Kidney epithelial cell (primary cell): ENCODE measurements at regions not wholly inside any gene's neighbourhood (a gene's known extent, or its start where the extent isn't known, plus 50 kb on each side); places are given as distances from the start of the nearest gene placed in this dataset.

ENCODE experiments used
- DNase-seq: peaks from one replicate; pipeline ENCODE4 v3.0.0-alpha.2; 2010; ENCODE audit warnings: low read depth
- H3K27me3 ChIP-seq: 2 replicates; pipeline ENCODE4 v1.6.0; 2011; ENCODE audit warnings: low read length; ENCODE audit not compliant: control insufficient read depth, insufficient read depth
- H3K36me3 ChIP-seq: 2 replicates; pipeline ENCODE4 v1.5.1; 2011; ENCODE audit warnings: low read length; ENCODE audit not compliant: control insufficient read depth, insufficient read depth
- H3K4me3 ChIP-seq: 2 replicates; pipeline ENCODE4 v1.5.1; 2011; ENCODE audit warnings: low read depth, mild to moderate bottlenecking, control low read depth, low read length
- CTCF ChIP-seq: IDR thresholded peaks from 2 replicates; pipeline ENCODE4 v1.5.1; 2011; ENCODE audit warnings: mild to moderate bottlenecking, moderate library complexity, low read length, control low read depth, inconsistent platforms; ENCODE audit not compliant: insufficient read depth, poor library complexity, severe bottlenecking

DNA sequence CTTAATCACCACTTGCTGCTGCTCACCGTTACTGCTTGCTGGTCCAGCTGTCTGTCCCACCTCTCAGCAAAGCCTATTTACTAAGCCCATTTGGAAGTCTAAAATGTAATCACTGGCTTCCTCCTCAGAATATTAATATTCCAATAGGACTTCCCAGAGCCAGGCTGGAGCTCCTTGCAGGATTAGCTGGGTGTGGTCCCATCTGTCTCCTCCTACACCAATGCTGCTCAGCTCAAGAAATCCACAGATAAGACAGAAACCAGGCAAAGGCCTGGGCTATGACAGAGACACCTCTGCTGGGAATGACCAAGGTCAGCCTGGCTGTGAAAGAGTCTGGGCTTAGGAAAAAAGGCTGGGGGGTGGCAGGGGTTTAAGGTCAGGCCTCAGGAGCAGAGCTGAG is 317.8 kb downstream of the BUD13 start:
- TF ChIP-seq CTCF: no peak
- DNase-seq: no peak
- H3K4me3 ChIP-seq: no peak overlapping the region
- peaks cover 4% of the 10 kb centered on the region for H3K27me3 ChIP-seq
- H3K36me3 ChIP-seq: no peaks in the 10 kb centered on the region

DNA sequence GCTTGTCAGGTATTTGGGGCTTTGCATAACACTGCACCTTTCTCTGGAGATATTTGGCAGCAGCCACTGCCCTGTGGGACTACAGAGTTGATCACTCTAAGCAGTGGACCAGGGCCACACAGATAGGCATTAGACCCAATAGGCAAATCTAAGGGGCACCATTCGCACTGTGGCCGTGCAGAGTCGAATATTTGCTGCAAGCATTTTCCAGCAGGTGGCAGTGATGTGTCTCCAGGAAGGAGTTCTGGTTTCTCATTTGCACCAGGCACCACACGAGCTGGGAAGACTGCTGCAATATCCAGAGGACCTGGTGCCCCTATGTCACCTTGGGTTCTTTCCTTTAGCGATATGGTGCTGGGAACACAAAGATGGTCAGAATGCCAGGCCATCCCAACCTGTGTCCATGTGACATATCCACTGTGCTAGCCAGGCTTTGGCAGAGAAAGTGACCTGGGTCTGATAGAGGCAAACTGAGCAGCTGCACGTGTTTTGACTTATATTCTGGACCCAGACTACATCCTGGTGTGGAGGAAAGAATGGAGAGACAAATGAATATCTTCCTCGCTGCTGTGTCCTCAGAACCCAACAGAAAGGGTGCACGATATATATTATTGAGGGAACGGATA is 318.7 kb downstream of the BUD13 start:
- peak; percentile 10 for DNase-seq
- Histone ChIP-seq H3K36me3 (no peaks in the 10 kb centered on the region), H3K4me3 (no peak overlapping the region), H3K27me3 (peaks cover 2% of the 10 kb centered on the region)
- TF ChIP-seq CTCF: peak; percentile 65

- DNase-seq: no peak
- Histone ChIP-seq H3K36me3 (no peaks in the 10 kb centered on the region), H3K4me3 (no peak overlapping the region), H3K27me3 (no peaks in the 10 kb centered on the region)
- TF ChIP-seq CTCF: no peak
Observed at GRCh38 chr11:116452461-116452860, 320.3 kb downstream of the BUD13 start.

GRCh38 chr11:116449522-116449921 is 323.3 kb downstream of the BUD13 start:
- H3K4me3 ChIP-seq: no peak overlapping the region
- TF ChIP-seq CTCF: no peak
- no peak for DNase-seq
- no peaks in the 10 kb centered on the region for H3K36me3 ChIP-seq
- no peaks in the 10 kb centered on the region for H3K27me3 ChIP-seq

DNA sequence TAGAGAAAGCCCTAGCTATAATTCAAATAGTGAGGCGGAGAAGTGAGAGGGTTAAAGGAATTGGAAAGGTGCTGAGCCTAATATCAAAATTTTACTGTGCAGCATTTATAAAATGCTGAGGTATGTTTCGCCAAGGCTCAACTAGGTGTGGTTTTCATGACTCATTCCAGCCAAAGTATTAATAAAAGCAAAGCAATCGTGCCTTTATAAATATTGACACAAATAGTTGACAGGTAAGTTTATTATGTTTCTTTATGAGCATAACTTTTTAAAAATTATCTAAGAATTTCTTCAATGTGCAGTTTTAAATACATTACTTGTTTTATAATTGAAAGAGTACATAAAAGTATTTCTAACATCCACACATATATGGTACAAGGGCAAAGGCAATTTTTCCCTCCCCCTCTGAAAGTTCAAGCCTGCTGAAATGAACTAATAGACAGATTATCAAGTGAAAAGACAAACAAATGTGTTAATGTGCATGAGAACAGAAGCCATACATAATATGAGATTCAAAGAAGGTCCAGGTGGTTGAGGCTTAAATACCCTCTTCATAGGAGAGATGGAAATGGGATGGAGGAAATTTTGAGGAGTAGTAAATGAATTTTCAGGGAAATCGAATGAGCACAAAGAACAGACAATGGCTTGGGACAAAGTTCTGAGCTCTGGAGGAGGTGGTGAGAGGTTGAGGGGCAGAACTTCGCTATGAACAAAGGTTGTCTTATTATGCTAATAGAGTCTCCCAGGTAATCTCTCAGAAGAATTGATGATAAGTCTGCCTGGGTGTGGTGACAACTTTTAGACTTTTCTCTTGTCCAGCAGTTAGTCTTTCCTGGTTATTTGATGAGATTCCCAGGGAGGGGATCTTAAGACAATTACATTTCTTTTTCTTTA is 326.5 kb downstream of the BUD13 start:
- no peak for DNase-seq
- H3K4me3 ChIP-seq: no peak overlapping the region

More for the DNA sequence above, 326.5 kb downstream of the BUD13 start:
- no peaks in the 10 kb centered on the region for H3K36me3 ChIP-seq
- TF ChIP-seq CTCF: no peak
- no peaks in the 10 kb centered on the region for H3K27me3 ChIP-seq
